Nucleus accumbens (tissue), 56 donors: ENCODE measurements at regions not wholly inside any gene's neighbourhood (a gene's known extent, or its start where the extent isn't known, plus 50 kb on each side); places are given as distances from the start of the nearest gene placed in this dataset.
"Not testable (repeated sequence)": the region's sequence is repeated elsewhere in the genome, so short reads cannot be mapped to it uniquely, and the experiment has no call there.

Source experiments
- DNase-seq, 56 donors: peaks; one replicate each; lab custom pipeline; 2025; lab: John Stamatoyannopoulos, UW

- DNase-seq = peak in 1 of 56 donors; percentile 11
Measured at GRCh38 chr5:14998491-14998890, 126.9 kb upstream of the ANKH start.

GRCh38 chr5:14996997-14997396, 125.4 kb upstream of the ANKH start:
- DNase-seq = no peak

- no peak for DNase-seq
Measured at GRCh38 chr5:14995229-14995628, 123.7 kb upstream of the ANKH start.

- not testable (repeated sequence) for DNase-seq
Measured at GRCh38 chr5:14993459-14994133, 122.0 kb upstream of the ANKH start.

- not testable (repeated sequence) for DNase-seq
Measured at GRCh38 chr5:14992751-14993458, 121.3 kb upstream of the ANKH start.

GRCh38 chr5:14988223-14988622, 116.6 kb upstream of the ANKH start:
- no peak for DNase-seq

GRCh38 chr5:14986413-14986812, 114.8 kb upstream of the ANKH start:
- DNase-seq = no peak

- DNase-seq = no peak
Measured at GRCh38 chr5:14983666-14984441, 112.3 kb upstream of the ANKH start.

- DNase-seq = no peak
Measured at GRCh38 chr5:14980698-14981097, 109.1 kb upstream of the ANKH start.

- DNase-seq = no peak
Measured at GRCh38 chr5:14977058-14977685, 105.6 kb upstream of the ANKH start.

- DNase-seq = no peak
Measured at GRCh38 chr5:14976486-14976885, 104.9 kb upstream of the ANKH start.

- no peak for DNase-seq
Measured at GRCh38 chr5:14971873-14972272, 100.3 kb upstream of the ANKH start.

GRCh38 chr5:14968796-14969195, 97.2 kb upstream of the ANKH start:
- no peak for DNase-seq

GRCh38 chr5:14967166-14967565, 95.6 kb upstream of the ANKH start:
- no peak for DNase-seq

GRCh38 chr5:14965815-14966214, 94.2 kb upstream of the ANKH start:
- DNase-seq = no peak

GRCh38 chr5:14962604-14963003, 91.0 kb upstream of the ANKH start:
- DNase-seq = no peak

GRCh38 chr5:14960120-14960462, 88.5 kb upstream of the ANKH start:
- DNase-seq = no peak

- no peak for DNase-seq
Measured at GRCh38 chr5:14959399-14960119, 88.0 kb upstream of the ANKH start.

- DNase-seq = no peak
Measured at GRCh38 chr5:14958188-14958587, 86.6 kb upstream of the ANKH start.

- DNase-seq = no peak
Measured at GRCh38 chr5:14956423-14957046, 85.0 kb upstream of the ANKH start.
